GM10266 (cell line): ENCODE measurements at regions not wholly inside any gene's neighbourhood (a gene's known extent, or its start where the extent isn't known, plus 50 kb on each side); places are given as distances from the start of the nearest gene placed in this dataset.

ENCODE experiments used
- DNase-seq: peaks from one replicate; pipeline ENCODE4 v3.0.0; 2012; ENCODE audit errors: extremely low spot score
- CTCF ChIP-seq: IDR thresholded peaks from 2 replicates; pipeline ENCODE4 v1.5.1; 2012; ENCODE audit warnings: mild to moderate bottlenecking, low read depth; ENCODE audit not compliant: control insufficient read depth, insufficient read depth; ENCODE audit errors: missing control alignments

GRCh38 chr21:15324542-15324941 lies 259.7 kb upstream of the NRIP1 start:
- no peak for DNase-seq
- no peak for TF ChIP-seq CTCF

DNA sequence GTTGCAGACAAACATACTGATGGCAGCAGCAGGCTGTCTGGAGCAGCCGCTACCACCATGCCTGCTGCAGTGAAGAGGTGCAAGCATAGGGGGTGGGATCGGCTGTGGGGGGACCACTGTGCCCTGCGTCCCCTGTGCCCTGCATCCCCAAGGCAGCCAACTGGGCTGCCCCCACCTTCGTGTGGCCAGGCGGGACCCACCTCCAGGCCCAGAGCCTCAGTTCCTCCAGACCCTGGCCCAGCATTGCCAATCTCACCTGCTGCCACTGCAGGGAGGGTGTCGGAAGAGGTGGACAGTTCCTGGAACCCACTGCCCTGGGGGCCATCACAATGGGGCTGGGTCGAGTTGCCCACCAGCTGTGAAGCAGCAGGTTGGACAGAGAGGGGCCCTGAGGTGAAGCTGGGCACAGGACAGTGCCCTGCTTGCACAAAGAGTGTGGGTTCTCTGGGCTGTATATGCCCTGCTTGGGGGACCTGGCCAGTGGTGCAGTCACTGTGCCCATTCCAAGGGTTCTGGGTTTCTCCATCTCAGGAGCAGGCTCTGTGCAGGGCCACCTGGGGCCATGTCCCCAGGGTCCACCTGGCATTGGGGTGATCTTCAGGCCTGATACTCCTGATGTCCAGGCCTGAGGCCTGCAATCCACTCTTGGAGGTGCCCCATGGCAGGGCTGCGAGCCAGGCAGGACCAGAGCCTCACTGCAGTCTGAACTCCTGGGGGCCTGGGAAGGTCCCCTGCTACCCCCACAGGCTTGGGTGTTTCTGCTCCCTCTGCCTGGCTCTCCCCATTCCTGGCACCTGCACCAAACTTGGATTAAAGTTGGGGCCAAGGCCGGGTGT lies 261.4 kb upstream of the NRIP1 start:
- no peak for DNase-seq
- TF ChIP-seq CTCF, result no peak

DNA sequence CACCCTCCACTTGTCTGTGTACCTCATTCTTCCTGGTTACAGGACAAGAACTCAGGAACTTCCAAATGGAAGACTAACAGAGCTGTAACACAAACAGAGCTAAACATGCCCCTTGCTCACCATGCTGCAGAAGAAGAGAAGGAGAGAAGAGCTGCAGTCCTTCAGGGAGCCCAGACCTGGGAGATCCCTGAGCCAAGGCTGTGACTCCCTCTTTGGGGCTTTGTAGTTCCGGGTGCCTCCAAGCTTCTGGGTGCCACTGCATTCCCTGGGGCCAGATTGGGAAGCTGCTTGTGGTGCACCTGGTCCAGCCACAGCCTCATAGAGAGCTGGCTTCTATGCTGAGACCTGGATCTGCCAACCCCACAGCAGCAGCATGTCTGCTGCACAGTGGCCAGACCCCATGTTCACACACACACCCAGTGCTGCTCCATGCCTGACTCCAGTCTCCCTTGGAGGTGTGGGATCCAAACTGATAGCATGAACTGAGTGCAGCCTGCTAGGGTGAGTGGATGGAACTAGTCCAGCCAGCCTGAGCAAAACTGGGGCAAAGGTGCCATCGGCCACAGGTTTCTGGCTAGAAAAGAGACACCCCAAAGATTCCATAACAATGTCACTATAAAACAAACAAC lies 263.0 kb upstream of the NRIP1 start:
- TF ChIP-seq CTCF, result no peak
- DNase-seq, result no peak

GRCh38 chr21:15329191-15329590 lies 264.4 kb upstream of the NRIP1 start:
- DNase-seq, result no peak
- TF ChIP-seq CTCF, result no peak

GRCh38 chr21:15330872-15331271 lies 266.1 kb upstream of the NRIP1 start:
- no peak for TF ChIP-seq CTCF
- DNase-seq, result no peak

- TF ChIP-seq CTCF, result no peak
Measured at GRCh38 chr21:15332572-15332971, 267.8 kb upstream of the NRIP1 start.

GRCh38 chr21:15333136-15333710 lies 268.4 kb upstream of the NRIP1 start:
- no peak for TF ChIP-seq CTCF
- no peak for DNase-seq

More at GRCh38 chr21:15332572-15332971, 267.8 kb upstream of the NRIP1 start:
- DNase-seq, result no peak
